IMR-90 (cell line): ENCODE measurements at regions not wholly inside any gene's neighbourhood (a gene's known extent, or its start where the extent isn't known, plus 50 kb on each side); places are given as distances from the start of the nearest gene placed in this dataset.

Experiments
- ATAC-seq: fragments of 200-7000 bp; cut with Tn5 transposase; 2 replicates; pipeline ENCODE4 v1.9.1; 2020; ENCODE audit warnings: low read depth, mild to moderate bottlenecking, moderate library complexity
- BruUV-seq: library from RNA; stranded (reverse); fragments of 400-500 nt; replicated peaks from 2 replicates; lab custom pipeline; 2021; lab: Mats Ljungman, UMichigan
- CTCF ChIA-PET: fragments of 300-600 bp; formaldehyde crosslinking; extraction: SDS; loops from one replicate; lab custom pipeline; 2021; ENCODE audit warnings: antibody characterized with exemption; lab: Yijun Ruan, JAX
- POLR2A ChIA-PET: fragments of 300-600 bp; sonication (Branson Sonifier 250); formaldehyde crosslinking; loops from one replicate; lab custom pipeline; 2022; ENCODE audit warnings: antibody characterized with exemption; ENCODE audit not compliant: unreplicated experiment; lab: Charles Lee
- DNase-seq: peaks from one replicate; pipeline ENCODE4 v3.0.0; 2013
- H2AFZ ChIP-seq: replicated peaks from 2 replicates; pipeline ENCODE3; 2013; ENCODE audit warnings: low read length, mild to moderate bottlenecking; ENCODE audit not compliant: poor library complexity
- H2AK5ac ChIP-seq: 2 replicates; pipeline ENCODE4 v1.6.1; 2013; ENCODE audit warnings: low read depth, low read length, inconsistent platforms
- H2AK9ac ChIP-seq: replicated peaks from 2 replicates; pipeline ENCODE3; 2013; ENCODE audit warnings: mild to moderate bottlenecking, low read depth, low read length, moderate library complexity; ENCODE audit not compliant: poor library complexity
- H2BK120ac ChIP-seq: 2 replicates; pipeline ENCODE4 v1.6.1; 2013; ENCODE audit warnings: low read depth, low read length, inconsistent platforms
- H2BK15ac ChIP-seq: 3 replicates; pipeline ENCODE4 v1.6.1; 2013; ENCODE audit warnings: low read depth, low read length, inconsistent platforms
- H2BK20ac ChIP-seq: 2 replicates; pipeline ENCODE4 v1.6.1; 2013; ENCODE audit warnings: low read depth, mild to moderate bottlenecking, inconsistent platforms, low read length, moderate library complexity
- H2BK5ac ChIP-seq: 2 replicates; pipeline ENCODE4 v1.6.1; 2013; ENCODE audit warnings: mild to moderate bottlenecking, low read depth, low read length, inconsistent platforms; ENCODE audit not compliant: poor library complexity, severe bottlenecking
- H3K14ac ChIP-seq: replicated peaks from 2 replicates; pipeline ENCODE4 v1.6.1; 2013; ENCODE audit warnings: low read depth, low read length, inconsistent platforms
- H3K18ac ChIP-seq: 2 replicates; pipeline ENCODE4 v1.6.1; 2013; ENCODE audit warnings: low read depth, low read length, control low read depth
- H3K23ac ChIP-seq: 2 replicates; pipeline ENCODE4 v1.6.1; 2013; ENCODE audit warnings: low read depth, low read length, inconsistent platforms
- H3K27ac ChIP-seq: 2 replicates; pipeline ENCODE4 v1.5.1; 2013; ENCODE audit warnings: mild to moderate bottlenecking, control low read depth, low read length; ENCODE audit not compliant: insufficient read depth
- H3K27me3 ChIP-seq: 2 replicates; pipeline ENCODE4 v1.6.1; 2013; ENCODE audit warnings: low read length; ENCODE audit not compliant: control insufficient read depth, insufficient read depth
- H3K36me3 ChIP-seq: 2 replicates; pipeline ENCODE4 v1.6.1; 2013; ENCODE audit warnings: low read length, mixed read lengths; ENCODE audit not compliant: control insufficient read depth, insufficient read depth
- H3K4ac ChIP-seq: 2 replicates; pipeline ENCODE4 v1.6.1; 2013; ENCODE audit warnings: low read depth, low read length, inconsistent platforms
- H3K4me1 ChIP-seq: 2 replicates; pipeline ENCODE4 v1.6.1; 2013; ENCODE audit warnings: low read length, mixed read lengths; ENCODE audit not compliant: control insufficient read depth, insufficient read depth
- H3K4me2 ChIP-seq: 2 replicates; pipeline ENCODE4 v1.6.1; 2013; ENCODE audit warnings: low read depth, mild to moderate bottlenecking, control low read depth, low read length, moderate library complexity
- H3K4me3 ChIP-seq: 2 replicates; pipeline ENCODE4 v1.5.1; 2013; ENCODE audit warnings: low read depth, mild to moderate bottlenecking, control low read depth, low read length, moderate library complexity; ENCODE audit not compliant: insufficient read depth
- H3K56ac ChIP-seq: 2 replicates; pipeline ENCODE4 v1.6.1; 2013; ENCODE audit warnings: low read length, inconsistent platforms; ENCODE audit not compliant: insufficient read depth; ENCODE audit errors: extremely low read depth
- H3K79me1 ChIP-seq, 2 experiments: 2 replicates each; pipeline ENCODE4 v1.6.1; 2013; ENCODE audit warnings: low read length in 2 of 2, inconsistent platforms in 1 of 2, low read depth in 1 of 2
- H3K9ac ChIP-seq: 2 replicates; pipeline ENCODE4 v1.6.1; 2013; ENCODE audit warnings: low read depth, low read length, control low read depth
- H3K9me1 ChIP-seq: 2 replicates; pipeline ENCODE4 v1.6.1; 2013; ENCODE audit warnings: low read length, inconsistent platforms; ENCODE audit not compliant: insufficient read depth
- H3K9me3 ChIP-seq: 2 replicates; pipeline ENCODE4 v1.6.1; 2013; ENCODE audit warnings: low read length; ENCODE audit not compliant: control insufficient read depth, insufficient read depth
- H4K20me1 ChIP-seq: 2 replicates; pipeline ENCODE4 v1.6.1; 2013; ENCODE audit warnings: low read length, inconsistent platforms; ENCODE audit not compliant: insufficient read depth
- H4K5ac ChIP-seq: 2 replicates; pipeline ENCODE4 v1.6.1; 2013; ENCODE audit warnings: mild to moderate bottlenecking, low read depth, low read length, control low read depth
- H4K8ac ChIP-seq, 2 experiments: 2 replicates each; pipeline ENCODE4 v1.6.1; 2013; ENCODE audit warnings: low read depth in 2 of 2, low read length in 2 of 2, control low read depth in 1 of 2, inconsistent platforms in 1 of 2
- H4K91ac ChIP-seq: 2 replicates; pipeline ENCODE4 v1.6.1; 2013; ENCODE audit warnings: low read depth, low read length, inconsistent platforms; ENCODE audit not compliant: insufficient read depth
- CHD1 ChIP-seq: IDR thresholded peaks from 2 replicates; pipeline ENCODE4 v1.6.1; 2012; ENCODE audit warnings: low read depth, low read length, improper control_type of control experiment
- MAFK ChIP-seq: IDR thresholded peaks from 2 replicates; pipeline ENCODE4 v1.6.1; 2012; ENCODE audit warnings: low read depth, low read length, improper control_type of control experiment
- MXI1 ChIP-seq: IDR thresholded peaks from 2 replicates; pipeline ENCODE4 v1.6.1; 2012; ENCODE audit warnings: low read depth, mild to moderate bottlenecking, low read length, moderate library complexity, borderline replicate concordance
- RFX5 ChIP-seq: IDR thresholded peaks from 2 replicates; pipeline ENCODE4 v1.8.0; 2012; ENCODE audit warnings: low read depth, mild to moderate bottlenecking, low read length, moderate library complexity
- USF2 ChIP-seq: fragments of 150-350 bp; IDR thresholded peaks from 2 replicates; pipeline ENCODE4 v1.6.1; 2017; ENCODE audit warnings: mild to moderate bottlenecking, antibody characterized with exemption, low read length, low read depth
- WGBS, 2 experiments: methylation state at CpG; one replicate each; pipeline versions ENCODE4 v1.1.5 to v1.1.7; 2013; ENCODE audit warnings: missing lambda C conversion rate in 2 of 2; ENCODE audit not compliant: insufficient read length in 1 of 2; ENCODE audit errors: extremely low coverage in 2 of 2; 5-methylcytosine and 5-hydroxymethylcytosine counted together
- dilution Hi-C: fragments of 300-500 bp; cut with HindIII; formaldehyde crosslinking; loops from one replicate; pipeline ENCODE4 v1.14.3; 2018; ENCODE audit warnings: low sequenced_read_pairs; ENCODE audit not compliant: unreplicated experiment
- in situ Hi-C: fragments of 300-500 bp; cut with MboI; formaldehyde crosslinking; loops from 3 replicates; pipeline ENCODE4 v1.14.3; 2019; ENCODE audit warnings: low sequenced_read_pairs, inconsistent platforms, mixed read lengths
- intact Hi-C: fragments of 100-400 bp; cut with micrococcal nuclease; formaldehyde crosslinking; loops from 2 replicates; pipeline ENCODE4 v1.10.0; 2022

GRCh38 chr5:87529486-87530076, 116.9 kb upstream of the CCNH start:
- POLR2A ChIA-PET, result no interaction called here
- no CpG with 5 or more reads among the region's 1 CpG for WGBS, 2 experiments
- Histone ChIP-seq H2AK5ac (no peak overlapping the region), H3K9me1 (no peaks in the 10 kb centered on the region), H3K4me1 (no peaks in the 10 kb centered on the region), H3K23ac (no peak overlapping the region), H4K20me1 (no peaks in the 10 kb centered on the region), H3K56ac (no peak overlapping the region), H2AK9ac (no peak overlapping the region), H4K91ac (no peak overlapping the region), H2BK5ac (no peak overlapping the region), H2BK20ac (no peak overlapping the region), H3K27me3 (no peaks in the 10 kb centered on the region), H2AFZ (no peak overlapping the region), H3K27ac (no peak overlapping the region), H4K5ac (no peak overlapping the region), H3K9me3 (no peaks in the 10 kb centered on the region), H3K4ac (no peak overlapping the region), H3K18ac (no peak overlapping the region), H3K14ac (no peak overlapping the region), H4K8ac (no peak overlapping the region), H2BK120ac (no peak overlapping the region), H2BK15ac (no peak overlapping the region), H3K36me3 (no peaks in the 10 kb centered on the region), H3K4me3 (no peak overlapping the region), H3K79me1 (no peaks in the 10 kb centered on the region), H3K4me2 (no peak overlapping the region), H3K9ac (no peak overlapping the region)
- in situ Hi-C loops, result no loop called here
- BruUV-seq, result no TSS peak
- intact Hi-C loops, result no loop called here
- ATAC-seq (no peak), DNase-seq (no peak)
- dilution Hi-C loops, result no loop called here
- TF ChIP-seq RFX5 (no peak), CHD1 (no peak), MAFK (no peak), USF2 (no peak), MXI1 (no peak)
- CTCF ChIA-PET, result no interaction called here
